ENCODE measurements at regions not wholly inside any gene's neighbourhood (a gene's known extent, or its start where the extent isn't known, plus 50 kb on each side); places are given as distances from the start of the nearest gene placed in this dataset.

DNA sequence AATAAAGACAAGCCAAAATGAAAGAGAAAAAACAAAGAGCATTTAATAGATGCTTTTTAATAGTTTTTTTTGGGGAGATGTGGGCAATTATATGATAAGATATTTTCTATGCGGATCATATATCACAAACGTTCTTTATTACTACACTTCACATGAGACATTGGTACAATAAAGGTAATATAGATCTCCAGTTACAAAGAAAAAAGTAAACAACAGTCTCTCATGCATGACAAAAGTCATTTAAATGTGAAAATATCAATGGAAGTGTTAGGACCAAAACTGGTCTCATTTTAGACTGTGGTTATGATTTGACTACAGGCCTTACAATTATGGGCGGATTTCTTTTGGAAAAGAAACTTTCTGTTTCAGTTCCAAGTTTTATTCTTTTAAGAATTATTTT is 687.0 kb downstream of the ADGRL2 start:
- TF ChIP-seq, protein P1, sequence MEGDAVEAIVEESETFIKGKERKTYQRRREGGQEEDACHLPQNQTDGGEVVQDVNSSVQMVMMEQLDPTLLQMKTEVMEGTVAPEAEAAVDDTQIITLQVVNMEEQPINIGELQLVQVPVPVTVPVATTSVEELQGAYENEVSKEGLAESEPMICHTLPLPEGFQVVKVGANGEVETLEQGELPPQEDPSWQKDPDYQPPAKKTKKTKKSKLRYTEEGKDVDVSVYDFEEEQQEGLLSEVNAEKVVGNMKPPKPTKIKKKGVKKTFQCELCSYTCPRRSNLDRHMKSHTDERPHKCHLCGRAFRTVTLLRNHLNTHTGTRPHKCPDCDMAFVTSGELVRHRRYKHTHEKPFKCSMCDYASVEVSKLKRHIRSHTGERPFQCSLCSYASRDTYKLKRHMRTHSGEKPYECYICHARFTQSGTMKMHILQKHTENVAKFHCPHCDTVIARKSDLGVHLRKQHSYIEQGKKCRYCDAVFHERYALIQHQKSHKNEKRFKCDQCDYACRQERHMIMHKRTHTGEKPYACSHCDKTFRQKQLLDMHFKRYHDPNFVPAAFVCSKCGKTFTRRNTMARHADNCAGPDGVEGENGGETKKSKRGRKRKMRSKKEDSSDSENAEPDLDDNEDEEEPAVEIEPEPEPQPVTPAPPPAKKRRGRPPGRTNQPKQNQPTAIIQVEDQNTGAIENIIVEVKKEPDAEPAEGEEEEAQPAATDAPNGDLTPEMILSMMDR (IDR thresholded peaks at IDR 0.05 in 4 of 5, conservative IDR thresholded peaks at IDR 0.05 in 1 of 5) = no peak
- no peak for TF ChIP-seq POLR2A (IDR thresholded peaks at IDR 0.05)

Data from gastrocnemius medialis (tissue), 4 donors.